Thoracic aorta (tissue), 2 donors: ENCODE measurements at regions not wholly inside any gene's neighbourhood (a gene's known extent, or its start where the extent isn't known, plus 50 kb on each side); places are given as distances from the start of the nearest gene placed in this dataset.

Source experiments
- ATAC-seq: fragments of 150-250 bp; one replicate; pipeline ENCODE4 v1.8.0; 2017; ENCODE audit warnings: low read depth; ENCODE audit not compliant: insufficient number of reproducible peaks, low FRiP score
- DNase-seq: peaks from one replicate; pipeline ENCODE4 v3.0.0-alpha.2; 2020; ENCODE audit warnings: low spot score
- H3K27ac ChIP-seq, 2 donors: fragments of 200-600 bp; sonication (generic); 1 replicate in 1 of 2; 2 replicates in 1 of 2; pipeline ENCODE4 v1.5.1; 2016; ENCODE audit warnings: mild to moderate bottlenecking in 2 of 2, moderate library complexity in 2 of 2
- H3K27me3 ChIP-seq: fragments of 200-600 bp; sonication (generic); replicated peaks from 2 replicates; pipeline ENCODE4 v1.6.0; 2016; ENCODE audit warnings: mild to moderate bottlenecking; ENCODE audit not compliant: insufficient read depth
- H3K36me3 ChIP-seq: fragments of 200-600 bp; sonication (generic); one replicate; pipeline ENCODE4 v1.5.1; 2016
- H3K4me1 ChIP-seq, 2 donors: fragments of 200-600 bp; sonication (generic); 1 replicate in 1 of 2; 2 replicates in 1 of 2; pipeline versions ENCODE4 v1.5.1 to v1.6.0; 2016; ENCODE audit warnings: low read depth in 2 of 2, mild to moderate bottlenecking in 1 of 2; ENCODE audit not compliant: control insufficient read depth in 1 of 2
- H3K4me3 ChIP-seq: fragments of 200-600 bp; sonication (generic); 2 replicates; pipeline ENCODE4 v1.5.1; 2016; ENCODE audit warnings: mild to moderate bottlenecking
- H3K9me3 ChIP-seq: fragments of 200-600 bp; sonication (generic); 2 replicates; pipeline ENCODE4 v1.5.1; 2016
- TF ChIP-seq, protein P1 (sequence below): fragments of 200-600 bp; sonication (generic); IDR thresholded peaks from one replicate; pipeline ENCODE4 v1.5.1; 2019; ENCODE audit warnings: antibody characterized with exemption

DNA sequence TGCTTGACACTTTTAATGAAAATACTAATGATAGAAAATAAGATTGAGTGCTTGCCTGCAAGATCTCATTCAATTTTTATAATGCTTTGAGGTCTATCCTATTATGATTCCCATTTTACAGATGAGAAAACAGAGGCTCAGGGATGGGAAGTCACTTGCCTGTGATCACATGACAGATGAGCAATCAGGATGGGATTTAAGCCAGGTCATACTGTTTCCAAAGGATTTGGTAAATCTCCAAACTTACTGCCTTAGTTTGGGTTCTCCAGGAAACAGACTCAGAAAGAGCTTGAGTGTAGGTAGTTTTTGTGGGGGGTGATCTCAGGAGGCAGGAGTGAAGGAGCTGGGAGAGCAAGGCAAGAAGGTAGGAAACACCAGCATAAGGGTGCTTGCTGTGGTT, 456.3 kb downstream of the MAFB start:
- Histone ChIP-seq H3K4me3 (no peak overlapping the region), H3K9me3 (no peaks in the 10 kb centered on the region), H3K36me3 (no peaks in the 10 kb centered on the region), H3K4me1 (no peaks in the 10 kb centered on the region), H3K27ac (no peak overlapping the region), H3K27me3 (no peaks in the 10 kb centered on the region)
- TF ChIP-seq, protein P1, sequence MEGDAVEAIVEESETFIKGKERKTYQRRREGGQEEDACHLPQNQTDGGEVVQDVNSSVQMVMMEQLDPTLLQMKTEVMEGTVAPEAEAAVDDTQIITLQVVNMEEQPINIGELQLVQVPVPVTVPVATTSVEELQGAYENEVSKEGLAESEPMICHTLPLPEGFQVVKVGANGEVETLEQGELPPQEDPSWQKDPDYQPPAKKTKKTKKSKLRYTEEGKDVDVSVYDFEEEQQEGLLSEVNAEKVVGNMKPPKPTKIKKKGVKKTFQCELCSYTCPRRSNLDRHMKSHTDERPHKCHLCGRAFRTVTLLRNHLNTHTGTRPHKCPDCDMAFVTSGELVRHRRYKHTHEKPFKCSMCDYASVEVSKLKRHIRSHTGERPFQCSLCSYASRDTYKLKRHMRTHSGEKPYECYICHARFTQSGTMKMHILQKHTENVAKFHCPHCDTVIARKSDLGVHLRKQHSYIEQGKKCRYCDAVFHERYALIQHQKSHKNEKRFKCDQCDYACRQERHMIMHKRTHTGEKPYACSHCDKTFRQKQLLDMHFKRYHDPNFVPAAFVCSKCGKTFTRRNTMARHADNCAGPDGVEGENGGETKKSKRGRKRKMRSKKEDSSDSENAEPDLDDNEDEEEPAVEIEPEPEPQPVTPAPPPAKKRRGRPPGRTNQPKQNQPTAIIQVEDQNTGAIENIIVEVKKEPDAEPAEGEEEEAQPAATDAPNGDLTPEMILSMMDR, result no peak
- ATAC-seq (no peak), DNase-seq (no peak)

GRCh38 chr20:40232273-40232672, 456.8 kb downstream of the MAFB start:
- TF ChIP-seq, protein P1, result no peak
- H3K4me1 ChIP-seq, result no peaks in the 10 kb centered on the region

DNA sequence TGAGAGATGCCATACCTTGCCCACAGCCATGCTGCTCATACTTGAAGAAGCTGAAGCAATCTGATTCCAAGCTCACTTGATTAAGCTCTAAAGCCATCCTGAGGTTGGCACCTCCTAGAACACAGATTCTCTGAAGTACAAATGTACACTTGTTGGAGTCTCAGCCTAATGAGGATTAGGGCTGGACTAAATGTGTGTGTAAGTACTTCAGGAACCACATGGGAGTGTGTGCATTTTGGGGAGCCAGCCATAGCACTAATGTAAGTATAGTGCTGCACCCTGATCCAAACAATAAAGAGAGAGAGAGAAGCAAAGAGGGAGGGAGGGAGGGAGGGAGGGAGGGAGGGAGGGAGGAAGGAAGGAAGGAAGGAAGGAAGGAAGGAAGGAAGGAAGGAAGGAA, 458.6 kb downstream of the MAFB start:
- Histone ChIP-seq H3K9me3 (no peaks in the 10 kb centered on the region), H3K4me3 (no peak overlapping the region), H3K4me1 (no peaks in the 10 kb centered on the region), H3K27ac (no peak overlapping the region), H3K36me3 (no peaks in the 10 kb centered on the region), H3K27me3 (no peaks in the 10 kb centered on the region)
- no peak for ATAC-seq
- TF ChIP-seq, protein P1, result no peak
- DNase-seq, result no peak

More at GRCh38 chr20:40232273-40232672, 456.8 kb downstream of the MAFB start:
- Histone ChIP-seq H3K27ac (no peak overlapping the region), H3K9me3 (no peaks in the 10 kb centered on the region), H3K36me3 (no peaks in the 10 kb centered on the region), H3K4me3 (no peak overlapping the region), H3K27me3 (no peaks in the 10 kb centered on the region)
- DNase-seq (no peak), ATAC-seq (no peak)

DNA sequence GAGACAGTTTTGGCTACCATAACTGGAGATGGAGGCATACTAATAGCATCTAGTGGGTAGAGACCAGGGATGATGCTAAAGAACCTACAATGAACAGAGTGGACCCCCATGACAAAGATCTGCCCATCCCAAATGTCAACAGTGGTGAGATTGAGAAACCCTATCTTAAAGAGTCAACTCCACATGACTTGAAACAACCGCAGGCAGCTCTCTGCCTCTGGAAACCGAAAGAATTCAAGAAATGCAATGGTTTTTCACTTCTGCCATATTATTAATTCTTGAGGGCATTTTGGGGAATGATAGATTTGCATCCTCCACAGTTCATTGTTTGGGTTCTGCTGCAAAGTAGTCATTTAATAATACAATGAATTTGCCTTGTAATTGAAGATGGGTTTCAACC, 463.4 kb downstream of the MAFB start:
- TF ChIP-seq, protein P1, result no peak
- Histone ChIP-seq H3K4me1 (no peaks in the 10 kb centered on the region), H3K9me3 (no peaks in the 10 kb centered on the region), H3K36me3 (no peaks in the 10 kb centered on the region), H3K27ac (no peak overlapping the region), H3K27me3 (no peaks in the 10 kb centered on the region), H3K4me3 (no peak overlapping the region)
- ATAC-seq (no peak), DNase-seq (no peak)

DNA sequence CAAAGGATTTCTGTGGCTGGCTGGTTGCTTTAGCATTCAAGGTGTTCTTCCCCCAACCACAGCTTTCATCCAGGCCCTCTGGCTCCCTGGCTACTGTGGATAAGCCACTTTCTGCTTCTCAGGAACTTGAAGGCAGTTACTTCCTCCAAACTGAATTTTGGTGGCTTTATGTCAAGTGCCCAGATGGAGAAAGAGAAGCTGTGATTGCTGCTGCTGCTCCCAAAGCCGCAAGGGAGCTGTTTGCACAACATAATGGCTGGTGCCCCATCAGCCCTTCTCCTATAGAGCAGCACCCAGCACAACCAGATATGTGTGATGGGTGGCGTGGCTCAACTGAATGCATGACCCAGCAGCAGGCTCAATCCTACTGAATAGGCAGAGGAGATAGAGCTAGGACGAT, 465.2 kb downstream of the MAFB start:
- ATAC-seq, result no peak
- Histone ChIP-seq H3K4me3 (no peak overlapping the region), H3K9me3 (no peaks in the 10 kb centered on the region), H3K27ac (no peak overlapping the region), H3K27me3 (no peaks in the 10 kb centered on the region), H3K36me3 (no peaks in the 10 kb centered on the region), H3K4me1 (no peaks in the 10 kb centered on the region)
- TF ChIP-seq, protein P1, result no peak
- no peak for DNase-seq
